ENCODE measurements at regions not wholly inside any gene's neighbourhood (a gene's known extent, or its start where the extent isn't known, plus 50 kb on each side); places are given as distances from the start of the nearest gene placed in this dataset.

GRCh38 chr3:118067439-118067838 is 967.2 kb downstream of the IGSF11 start:
- no peak for DNase-seq
- no peaks in the 10 kb centered on the region for H3K9me3 ChIP-seq (replicated peaks in 1 of 3)
- intact Hi-C loops (cut with DNase I): no loop called here
- H3K36me3 ChIP-seq (replicated peaks in 1 of 2): no peaks in the 10 kb centered on the region
- no peak overlapping the region for H3K27ac ChIP-seq
- 75 to 86% (median 84%) methylated on average over 4 of the region's 4 CpGs for WGBS, 4 donors
- TF ChIP-seq POLR2A (IDR thresholded peaks at IDR 0.05) (no peak), CTCF (IDR thresholded peaks at IDR 0.05) (no peak)
- no peaks in the 10 kb centered on the region for H3K27me3 ChIP-seq
- H3K4me1 ChIP-seq (replicated peaks in 1 of 2): no peaks in the 10 kb centered on the region
- H3K4me3 ChIP-seq: no peak overlapping the region

DNA sequence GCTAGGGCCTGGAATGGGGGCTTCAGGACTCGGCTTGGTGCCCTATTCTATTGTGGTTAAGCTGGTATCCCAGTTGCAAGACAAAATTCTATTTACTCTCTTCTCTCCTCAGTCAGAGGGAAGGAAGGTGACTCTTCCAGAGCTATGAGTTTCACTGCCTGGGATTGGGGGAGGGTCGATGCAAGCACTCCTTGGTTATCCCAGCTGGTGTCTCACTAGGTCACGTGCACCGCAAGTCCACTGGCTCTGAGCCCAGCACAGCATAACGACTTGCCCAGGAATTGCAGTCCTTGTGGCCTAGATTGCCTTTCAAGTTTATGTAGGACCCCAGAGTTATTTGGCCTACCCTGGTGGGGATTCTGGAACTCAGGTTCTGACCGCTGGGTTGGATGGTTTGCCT is 958.8 kb downstream of the IGSF11 start:
- no peaks in the 10 kb centered on the region for H3K9me3 ChIP-seq (replicated peaks in 1 of 3)
- TF ChIP-seq POLR2A (IDR thresholded peaks at IDR 0.05) (no peak), CTCF (IDR thresholded peaks at IDR 0.05) (no peak)
- H3K36me3 ChIP-seq (replicated peaks in 1 of 2): no peaks in the 10 kb centered on the region
- H3K4me3 ChIP-seq: no peak overlapping the region
- intact Hi-C loops (cut with DNase I): no loop called here
- no peak overlapping the region for H3K27ac ChIP-seq
- 57 to 65% (median 58%) methylated on average over 5 to 6 of the region's 6 CpGs for WGBS, 4 donors
- peak in 1 of 7 donors; percentile 5 for DNase-seq
- no peaks in the 10 kb centered on the region for H3K27me3 ChIP-seq
- no peaks in the 10 kb centered on the region for H3K4me1 ChIP-seq (replicated peaks in 1 of 2)

DNA sequence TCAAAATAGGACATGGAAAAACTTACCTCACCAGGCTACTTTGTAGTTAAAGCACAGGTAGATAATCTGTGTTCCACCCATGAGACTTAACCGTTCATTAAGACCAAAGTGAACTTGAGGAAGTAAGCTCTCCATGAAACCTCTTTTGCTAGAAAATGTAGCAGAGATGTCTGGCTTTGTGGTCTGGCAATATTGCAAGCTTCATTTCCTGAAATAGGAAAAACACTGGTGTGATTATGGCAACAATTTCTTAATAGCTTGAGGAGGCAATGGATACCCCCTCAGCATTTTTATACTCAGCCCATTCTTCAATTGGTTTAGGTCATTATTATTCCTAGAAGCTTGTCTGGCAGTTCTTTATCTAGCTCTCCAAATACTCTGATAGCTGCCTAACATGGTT is 957.3 kb downstream of the IGSF11 start:
- H3K4me3 ChIP-seq: no peak overlapping the region
- H3K9me3 ChIP-seq (replicated peaks in 1 of 3): no peaks in the 10 kb centered on the region
- TF ChIP-seq POLR2A (IDR thresholded peaks at IDR 0.05) (no peak), CTCF (IDR thresholded peaks at IDR 0.05) (no peak)

DNA sequence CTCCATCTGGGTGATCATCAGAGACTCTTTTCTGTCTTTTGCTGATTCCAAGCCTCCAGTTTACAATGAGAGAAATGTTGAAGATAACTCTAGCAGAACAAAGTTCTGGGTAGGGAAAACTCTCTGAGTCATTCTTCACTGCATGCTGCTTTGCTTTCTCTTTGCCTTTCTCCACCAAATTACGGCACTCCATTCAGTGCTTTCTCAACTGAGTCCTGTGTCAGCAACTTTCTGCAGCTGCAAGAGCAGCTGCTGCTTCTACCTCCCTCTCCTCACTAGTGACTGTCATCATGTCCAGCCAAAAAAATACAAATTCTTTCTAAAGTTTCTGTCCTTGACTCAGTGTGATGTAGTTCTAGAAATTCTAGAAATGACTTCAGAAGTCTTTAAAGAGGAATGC is 953.8 kb downstream of the IGSF11 start:
- 33 to 46% (median 35%) methylated on average over 1 of the region's 1 CpG for WGBS, 4 donors
- Histone ChIP-seq H3K27me3 (no peaks in the 10 kb centered on the region), H3K9me3 (replicated peaks in 1 of 3) (no peaks in the 10 kb centered on the region), H3K4me3 (no peak overlapping the region), H3K27ac (no peak overlapping the region), H3K36me3 (replicated peaks in 1 of 2) (no peaks in the 10 kb centered on the region), H3K4me1 (replicated peaks in 1 of 2) (no peaks in the 10 kb centered on the region)
- TF ChIP-seq CTCF (IDR thresholded peaks at IDR 0.05) (no peak), POLR2A (IDR thresholded peaks at IDR 0.05) (no peak)
- intact Hi-C loops (cut with DNase I): no loop called here
- no peak for DNase-seq

More for the DNA sequence above, 957.3 kb downstream of the IGSF11 start:
- H3K27ac ChIP-seq: no peak overlapping the region
- H3K36me3 ChIP-seq (replicated peaks in 1 of 2): no peaks in the 10 kb centered on the region
- WGBS, 4 donors: 64 to 88% (median 77%) methylated on average over 1 of the region's 1 CpG
- intact Hi-C loops (cut with DNase I): no loop called here
- no peaks in the 10 kb centered on the region for H3K27me3 ChIP-seq
- no peak for DNase-seq
- H3K4me1 ChIP-seq (replicated peaks in 1 of 2): no peaks in the 10 kb centered on the region

Measured in adrenal gland (tissue), 9 donors.